Activated naive CD4-positive, alpha-beta T cell treated with anti-CD3 and anti-CD28 coated beads, Interleukin-2, amount 50 U/mL, for 24 hours (primary cell): ENCODE measurements at regions not wholly inside any gene's neighbourhood (a gene's known extent, or its start where the extent isn't known, plus 50 kb on each side); places are given as distances from the start of the nearest gene placed in this dataset.

Experiments
- H3K27ac Mint-ChIP-seq: one replicate; pipeline ENCODE4 v1.8.0; 2021; ENCODE audit warnings: mild to moderate bottlenecking, mixed read lengths
- H3K27me3 Mint-ChIP-seq: one replicate; pipeline ENCODE4 v1.8.0; 2021; ENCODE audit warnings: mixed read lengths
- H3K36me3 Mint-ChIP-seq: one replicate; pipeline ENCODE4 v1.8.0; 2021; ENCODE audit warnings: mixed read lengths
- H3K4me1 Mint-ChIP-seq: one replicate; pipeline ENCODE4 v1.8.0; 2021; ENCODE audit warnings: mixed read lengths
- H3K4me3 Mint-ChIP-seq: one replicate; pipeline ENCODE4 v1.8.0; 2021; ENCODE audit warnings: mild to moderate bottlenecking, mixed read lengths
- H3K9me3 Mint-ChIP-seq: one replicate; pipeline ENCODE4 v1.8.0; 2021; ENCODE audit warnings: mixed read lengths

- Mint-ChIP-seq H3K9me3 (peaks cover 4% of the 10 kb centered on the region), H3K27me3 (peaks cover 2% of the 10 kb centered on the region), H3K36me3 (no peaks in the 10 kb centered on the region), H3K4me3 (no peak overlapping the region), H3K4me1 (no peaks in the 10 kb centered on the region), H3K27ac (no peak overlapping the region)
These were observed 519.1 kb downstream of the IQCM start for GRCh38 chr4:149296503-149296902.

GRCh38 chr4:149296084-149296483 lies 519.6 kb downstream of the IQCM start:
- H3K27me3 Mint-ChIP-seq, result peaks cover 2% of the 10 kb centered on the region
- H3K4me1 Mint-ChIP-seq, result no peaks in the 10 kb centered on the region
- H3K9me3 Mint-ChIP-seq, result peaks cover 4% of the 10 kb centered on the region
- no peaks in the 10 kb centered on the region for H3K36me3 Mint-ChIP-seq
- H3K4me3 Mint-ChIP-seq, result no peak overlapping the region
- H3K27ac Mint-ChIP-seq, result no peak overlapping the region

GRCh38 chr4:149294601-149295000 lies 521.0 kb downstream of the IQCM start:
- Mint-ChIP-seq H3K27me3 (no peaks in the 10 kb centered on the region), H3K36me3 (no peaks in the 10 kb centered on the region), H3K4me3 (no peak overlapping the region), H3K27ac (no peak overlapping the region), H3K9me3 (no peaks in the 10 kb centered on the region), H3K4me1 (no peaks in the 10 kb centered on the region)

GRCh38 chr4:149293046-149293649 lies 522.5 kb downstream of the IQCM start:
- no peaks in the 10 kb centered on the region for H3K4me1 Mint-ChIP-seq
- H3K27ac Mint-ChIP-seq, result no peak overlapping the region
- no peaks in the 10 kb centered on the region for H3K27me3 Mint-ChIP-seq
- no peak overlapping the region for H3K4me3 Mint-ChIP-seq
- H3K36me3 Mint-ChIP-seq, result no peaks in the 10 kb centered on the region
- no peaks in the 10 kb centered on the region for H3K9me3 Mint-ChIP-seq

- Mint-ChIP-seq H3K27me3 (no peaks in the 10 kb centered on the region), H3K4me3 (no peak overlapping the region), H3K9me3 (no peaks in the 10 kb centered on the region), H3K27ac (no peak overlapping the region), H3K36me3 (no peaks in the 10 kb centered on the region), H3K4me1 (no peaks in the 10 kb centered on the region)
These were observed 523.1 kb downstream of the IQCM start for GRCh38 chr4:149292425-149293007.

GRCh38 chr4:149291463-149291862 lies 524.2 kb downstream of the IQCM start:
- Mint-ChIP-seq H3K27ac (no peak overlapping the region), H3K4me3 (no peak overlapping the region), H3K27me3 (no peaks in the 10 kb centered on the region), H3K4me1 (no peaks in the 10 kb centered on the region), H3K36me3 (no peaks in the 10 kb centered on the region), H3K9me3 (no peaks in the 10 kb centered on the region)

GRCh38 chr4:149280806-149281205 lies 534.8 kb downstream of the IQCM start:
- Mint-ChIP-seq H3K9me3 (no peaks in the 10 kb centered on the region), H3K27me3 (no peaks in the 10 kb centered on the region), H3K36me3 (no peaks in the 10 kb centered on the region), H3K4me3 (no peak overlapping the region), H3K4me1 (no peaks in the 10 kb centered on the region), H3K27ac (no peak overlapping the region)

GRCh38 chr4:149279776-149280175 lies 535.9 kb downstream of the IQCM start:
- no peaks in the 10 kb centered on the region for H3K36me3 Mint-ChIP-seq

GRCh38 chr4:149279331-149279730 lies 536.3 kb downstream of the IQCM start:
- H3K4me1 Mint-ChIP-seq, result no peaks in the 10 kb centered on the region
- H3K4me3 Mint-ChIP-seq, result no peak overlapping the region
- no peaks in the 10 kb centered on the region for H3K9me3 Mint-ChIP-seq
- H3K27me3 Mint-ChIP-seq, result no peaks in the 10 kb centered on the region
- no peak overlapping the region for H3K27ac Mint-ChIP-seq
- no peaks in the 10 kb centered on the region for H3K36me3 Mint-ChIP-seq

More at GRCh38 chr4:149279776-149280175, 535.9 kb downstream of the IQCM start:
- Mint-ChIP-seq H3K27me3 (no peaks in the 10 kb centered on the region), H3K27ac (no peak overlapping the region), H3K9me3 (no peaks in the 10 kb centered on the region), H3K4me3 (no peak overlapping the region), H3K4me1 (no peaks in the 10 kb centered on the region)

GRCh38 chr4:149277705-149278104 lies 537.9 kb downstream of the IQCM start:
- no peak overlapping the region for H3K4me3 Mint-ChIP-seq
- no peaks in the 10 kb centered on the region for H3K9me3 Mint-ChIP-seq
- no peaks in the 10 kb centered on the region for H3K27me3 Mint-ChIP-seq
- H3K36me3 Mint-ChIP-seq, result no peaks in the 10 kb centered on the region
- no peaks in the 10 kb centered on the region for H3K4me1 Mint-ChIP-seq
- H3K27ac Mint-ChIP-seq, result no peak overlapping the region

- Mint-ChIP-seq H3K9me3 (peaks cover 8% of the 10 kb centered on the region), H3K4me3 (no peak overlapping the region), H3K36me3 (no peaks in the 10 kb centered on the region), H3K27me3 (no peaks in the 10 kb centered on the region), H3K27ac (no peak overlapping the region), H3K4me1 (no peaks in the 10 kb centered on the region)
These were observed 545.8 kb downstream of the IQCM start for GRCh38 chr4:149269835-149270234.

GRCh38 chr4:149266301-149266700 lies 549.3 kb downstream of the IQCM start:
- Mint-ChIP-seq H3K27ac (no peak overlapping the region), H3K9me3 (peaks cover 5% of the 10 kb centered on the region), H3K27me3 (no peaks in the 10 kb centered on the region), H3K4me1 (no peaks in the 10 kb centered on the region), H3K4me3 (no peak overlapping the region), H3K36me3 (no peaks in the 10 kb centered on the region)

GRCh38 chr4:149265645-149266044 lies 550.0 kb downstream of the IQCM start:
- no peak overlapping the region for H3K27ac Mint-ChIP-seq
- H3K36me3 Mint-ChIP-seq, result no peaks in the 10 kb centered on the region
- peaks cover 5% of the 10 kb centered on the region for H3K9me3 Mint-ChIP-seq
- no peak overlapping the region for H3K4me3 Mint-ChIP-seq
- no peaks in the 10 kb centered on the region for H3K27me3 Mint-ChIP-seq
- no peaks in the 10 kb centered on the region for H3K4me1 Mint-ChIP-seq

- Mint-ChIP-seq H3K4me3 (no peak overlapping the region), H3K4me1 (no peaks in the 10 kb centered on the region), H3K9me3 (peaks cover 5% of the 10 kb centered on the region), H3K36me3 (no peaks in the 10 kb centered on the region), H3K27me3 (no peaks in the 10 kb centered on the region), H3K27ac (no peak overlapping the region)
These were observed 551.4 kb downstream of the IQCM start for GRCh38 chr4:149264093-149264733.

GRCh38 chr4:149248191-149248764 lies 567.4 kb downstream of the IQCM start:
- Mint-ChIP-seq H3K27me3 (no peaks in the 10 kb centered on the region), H3K27ac (no peak overlapping the region), H3K9me3 (peaks cover 4% of the 10 kb centered on the region), H3K4me1 (no peaks in the 10 kb centered on the region), H3K4me3 (no peak overlapping the region), H3K36me3 (no peaks in the 10 kb centered on the region)

- no peak overlapping the region for H3K27ac Mint-ChIP-seq
- H3K36me3 Mint-ChIP-seq, result no peaks in the 10 kb centered on the region
- H3K9me3 Mint-ChIP-seq, result peaks cover 4% of the 10 kb centered on the region
- no peaks in the 10 kb centered on the region for H3K27me3 Mint-ChIP-seq
- H3K4me3 Mint-ChIP-seq, result no peak overlapping the region
- no peaks in the 10 kb centered on the region for H3K4me1 Mint-ChIP-seq
These were observed 568.5 kb downstream of the IQCM start for GRCh38 chr4:149247164-149247563.
